ENCODE measurements at regions not wholly inside any gene's neighbourhood (a gene's known extent, or its start where the extent isn't known, plus 50 kb on each side); places are given as distances from the start of the nearest gene placed in this dataset.

- TF ChIP-seq CTCF (IDR thresholded peaks at IDR 0.05; ENCODE audit: low read length) = no peak
- TF ChIP-seq EZH2 (optimal IDR thresholded peaks at IDR 0.05; ENCODE audit: low read depth, low read length) = no peak
Observed at GRCh38 chr12:81017792-81018191, 60.1 kb upstream of the ACSS3 start.

Measured in MM.1S (cell line).